MV-4-11 (cell line): ENCODE measurements at regions not wholly inside any gene's neighbourhood (a gene's known extent, or its start where the extent isn't known, plus 50 kb on each side); places are given as distances from the start of the nearest gene placed in this dataset.

Source experiments
- DNase-seq: peaks from one replicate; lab custom pipeline; 2025; lab: John Stamatoyannopoulos, UW

DNA sequence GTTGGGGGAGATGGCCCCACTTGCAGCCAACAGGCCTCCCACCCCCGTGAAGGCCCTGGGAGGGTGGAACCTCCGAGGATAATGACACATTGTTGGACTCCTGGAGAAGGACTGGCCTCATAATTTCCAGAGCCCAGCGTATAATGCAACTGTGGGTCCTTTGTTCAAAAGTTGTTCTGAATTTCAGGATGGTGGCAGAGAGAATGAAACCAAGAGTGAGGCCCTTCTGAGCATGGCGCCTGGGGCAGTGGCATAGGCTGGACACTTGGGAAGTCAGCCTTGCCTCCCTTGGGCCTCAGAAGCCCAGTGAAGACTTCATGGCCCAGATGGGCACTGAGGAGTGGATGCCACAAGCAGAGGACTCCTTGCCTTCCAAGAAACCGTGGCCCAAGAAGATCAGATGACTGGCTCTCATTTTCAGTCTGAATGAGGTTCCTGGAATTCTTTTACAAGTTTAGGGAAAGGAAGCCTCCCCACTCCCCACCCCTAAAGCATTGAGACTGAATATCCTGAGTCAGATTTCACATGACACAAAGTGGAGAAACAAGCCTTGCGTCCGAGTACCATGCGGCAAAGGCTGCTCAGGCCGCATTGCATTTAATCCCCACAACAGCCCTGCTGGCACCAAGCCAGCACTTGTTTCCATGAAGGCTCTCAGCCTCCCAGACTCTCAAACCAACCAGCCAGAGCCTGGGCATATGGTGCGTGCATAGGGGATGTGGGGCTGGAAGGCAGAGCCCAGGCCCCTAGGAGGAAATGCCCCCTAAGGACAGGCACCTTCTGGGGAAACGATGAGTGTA is 96.7 kb upstream of the SMIM23 start:
- DNase-seq, result no peak

- DNase-seq, result no peak
Measured at GRCh38 chr5:171689853-171690417, 95.7 kb upstream of the SMIM23 start.

GRCh38 chr5:171692107-171692506 is 93.5 kb upstream of the SMIM23 start:
- no peak for DNase-seq

- DNase-seq, result no peak
Measured at GRCh38 chr5:171692936-171693335, 92.7 kb upstream of the SMIM23 start.

DNA sequence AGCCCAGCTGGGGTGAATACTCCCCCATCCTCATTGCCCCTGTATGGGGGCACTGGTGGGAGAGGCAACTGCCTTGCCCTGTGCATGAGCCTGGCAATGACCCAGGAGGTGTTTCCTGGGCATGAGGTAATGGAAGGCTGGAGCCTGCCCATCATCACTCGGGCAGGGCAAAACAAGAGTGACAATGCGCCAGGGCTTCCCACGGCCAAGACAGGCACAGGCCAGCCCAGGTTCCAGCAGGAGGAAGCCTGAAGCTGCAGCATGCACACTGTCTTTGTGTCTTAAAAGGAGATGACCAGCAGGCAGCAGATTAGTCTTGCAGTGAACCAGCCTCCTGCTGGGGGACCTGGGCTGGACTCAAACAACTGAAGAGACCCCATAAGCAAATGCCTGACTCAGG is 92.2 kb upstream of the SMIM23 start:
- DNase-seq, result no peak

DNA sequence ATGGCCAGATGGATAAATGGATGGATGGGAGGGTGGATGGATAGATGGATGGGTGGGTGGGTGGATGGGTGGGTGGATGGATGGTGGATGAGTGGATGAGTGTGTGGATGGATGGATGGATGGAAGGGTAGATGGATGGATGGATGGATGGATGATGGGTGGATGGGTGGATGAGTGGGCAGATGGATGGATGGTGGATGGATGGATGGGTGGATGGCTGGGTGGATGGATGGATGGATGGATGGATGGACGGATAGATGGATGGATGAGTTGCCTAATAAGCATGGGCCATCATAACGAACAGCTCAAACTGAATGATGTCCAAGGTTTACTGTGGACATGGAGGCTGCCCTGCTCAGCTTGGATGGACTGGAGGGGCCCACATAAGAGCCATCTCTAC is 89.8 kb upstream of the SMIM23 start:
- DNase-seq, result no peak

DNA sequence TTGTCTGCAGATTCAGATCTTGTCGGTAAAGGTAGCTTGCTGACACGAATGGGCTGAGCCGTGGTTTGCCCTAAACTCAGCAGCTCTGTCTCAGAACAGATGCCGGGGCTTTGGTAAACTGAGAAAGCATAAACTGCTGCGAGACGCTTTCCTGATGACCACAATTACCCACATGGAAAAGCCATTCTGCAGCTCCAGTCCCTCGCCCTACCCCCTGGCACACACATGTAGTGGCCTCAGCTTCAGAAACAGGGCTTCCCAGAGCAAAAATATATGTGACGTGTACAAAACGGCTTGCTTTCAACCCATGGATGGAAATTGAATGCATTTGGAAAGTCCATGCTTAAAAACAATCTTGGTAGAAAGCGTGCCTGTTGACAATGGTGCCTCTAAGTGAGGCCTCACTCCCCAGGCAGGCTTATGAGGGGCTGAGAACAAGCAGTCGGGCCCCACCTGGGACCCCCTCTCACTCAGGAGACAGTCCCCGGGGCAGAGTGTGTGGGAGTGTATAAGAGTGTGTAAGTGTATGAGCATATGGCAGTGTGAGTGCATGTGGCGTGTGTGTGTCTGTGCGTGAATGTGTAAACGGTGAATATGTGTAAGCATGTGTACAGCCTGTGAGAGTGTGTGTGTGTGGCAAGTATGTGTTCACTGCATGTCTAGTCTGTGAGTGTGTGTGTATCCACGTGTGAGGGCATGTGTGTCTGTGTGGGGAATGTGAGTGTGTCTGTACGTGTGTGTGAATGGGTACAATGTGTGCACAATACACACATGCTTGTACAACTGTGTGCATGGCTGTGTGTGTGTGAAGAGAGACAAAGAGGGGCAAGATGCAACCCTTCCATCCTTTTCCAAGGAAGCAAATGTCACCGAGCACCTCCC is 88.2 kb upstream of the SMIM23 start:
- DNase-seq, result no peak

DNA sequence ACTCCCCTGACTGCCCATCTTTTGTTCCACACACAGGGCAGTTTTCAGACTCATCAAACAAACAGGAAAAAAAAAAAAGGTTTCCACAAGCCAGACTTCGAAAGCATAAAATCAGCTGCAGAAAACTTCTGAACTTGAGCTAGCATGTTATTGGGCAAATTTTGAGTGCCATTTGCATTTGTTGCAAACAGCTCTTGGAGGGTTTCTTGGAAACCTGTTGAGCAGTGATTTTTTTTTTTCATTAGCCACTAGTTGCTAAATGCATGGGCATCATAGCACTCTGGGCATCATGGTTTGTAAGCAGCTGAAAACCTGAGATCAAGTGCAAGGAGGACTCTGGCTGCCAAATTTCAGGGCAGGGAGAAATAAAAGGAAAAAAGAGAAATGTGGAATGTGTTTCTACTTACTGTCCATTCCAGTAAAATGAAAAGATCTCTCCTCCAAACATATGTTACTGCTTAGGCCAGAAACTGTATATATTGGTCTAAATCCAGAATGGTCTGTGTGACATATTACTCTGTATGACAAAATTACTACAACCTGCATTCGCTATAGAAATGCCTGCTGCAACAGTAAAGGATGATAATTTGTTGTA is 85.2 kb upstream of the SMIM23 start:
- no peak for DNase-seq

GRCh38 chr5:171701100-171701541 is 84.5 kb upstream of the SMIM23 start:
- no peak for DNase-seq

DNA sequence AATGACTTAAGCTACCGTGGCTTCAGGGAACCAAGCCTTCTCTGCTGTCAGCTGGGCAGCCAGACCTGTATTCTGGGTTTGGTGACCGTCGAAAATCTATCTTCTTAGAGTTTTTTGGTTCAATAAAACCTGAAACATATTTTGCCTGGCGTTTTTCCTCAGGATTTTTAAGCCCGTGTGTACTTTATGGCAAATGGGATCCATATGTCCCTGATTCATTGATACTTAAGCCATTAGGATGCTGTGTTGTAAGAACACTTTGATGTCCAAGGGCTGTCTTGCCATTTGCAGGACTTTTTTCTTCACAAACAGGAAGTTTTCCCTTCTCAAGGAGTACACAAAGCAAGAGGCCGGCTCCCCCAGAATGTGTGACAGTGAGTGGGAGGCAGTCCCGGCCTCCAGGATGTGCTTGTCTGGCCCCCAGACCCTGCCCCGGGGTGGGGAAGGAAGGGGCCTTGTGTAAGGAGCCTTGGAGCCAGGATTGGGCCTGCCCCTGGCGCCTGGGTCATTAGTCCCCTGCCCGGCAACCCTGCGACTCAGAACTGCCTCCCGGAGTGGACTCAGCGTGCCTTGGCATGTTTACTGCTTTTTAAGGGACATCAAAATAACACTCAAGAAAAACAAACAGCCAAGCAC is 83.4 kb upstream of the SMIM23 start:
- DNase-seq, result no peak

DNA sequence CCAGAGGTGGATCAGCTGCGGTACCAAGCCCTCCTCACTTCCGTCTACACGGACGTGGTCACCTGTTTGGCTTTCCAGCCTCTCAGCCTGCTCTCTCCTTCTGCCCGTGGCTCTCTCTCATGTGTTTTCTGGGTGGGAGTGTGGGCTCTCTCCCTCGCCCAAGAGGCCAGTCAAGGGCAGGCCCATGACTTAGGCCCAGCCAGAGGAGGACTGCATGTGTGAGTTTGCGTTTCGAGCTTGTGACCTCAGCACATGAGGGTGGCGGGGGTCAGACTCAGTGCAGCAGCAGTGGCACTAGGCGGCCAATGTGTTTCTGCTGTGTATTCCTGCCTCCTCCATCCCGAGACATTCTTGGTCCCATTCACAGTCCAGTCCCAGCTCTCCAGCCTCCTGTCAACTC is 82.5 kb upstream of the SMIM23 start:
- DNase-seq, result no peak

- no peak for DNase-seq
Measured at GRCh38 chr5:171705036-171705435, 80.6 kb upstream of the SMIM23 start.

DNA sequence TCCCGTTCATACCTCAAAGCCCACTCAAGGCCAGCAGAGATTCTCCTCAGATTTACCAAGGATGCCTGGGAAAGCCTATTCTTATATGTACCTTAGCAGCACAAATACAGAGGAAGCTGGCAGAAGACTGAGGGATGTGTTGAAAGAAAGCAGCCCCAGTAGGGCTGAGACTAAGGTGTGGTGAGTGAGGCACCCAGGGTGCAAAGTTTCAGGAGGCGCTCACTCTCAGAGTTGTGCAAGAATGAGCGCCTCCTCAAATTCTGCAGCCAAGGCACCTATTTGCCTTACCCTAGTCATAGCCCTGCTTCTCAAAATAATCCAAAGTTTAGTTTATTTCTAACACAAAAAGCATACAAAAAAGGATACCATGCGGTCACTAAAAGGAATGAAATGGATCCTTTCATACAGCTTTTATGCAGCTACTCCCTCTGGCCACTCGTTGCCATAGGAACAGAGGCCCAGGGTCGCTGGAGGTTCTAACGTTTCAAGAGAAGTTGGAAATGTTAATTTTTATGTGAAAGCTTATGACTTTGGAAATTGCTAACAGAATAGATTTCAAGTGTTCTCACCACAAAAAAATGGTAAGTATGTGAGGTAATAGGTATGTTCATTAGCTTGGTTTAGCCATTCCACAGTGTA is 79.7 kb upstream of the SMIM23 start:
- DNase-seq, result no peak

- peak; percentile 49 for DNase-seq
Measured at GRCh38 chr5:171706736-171707441, 78.7 kb upstream of the SMIM23 start.

GRCh38 chr5:171707442-171707792 is 78.2 kb upstream of the SMIM23 start:
- peak; percentile 49 for DNase-seq

GRCh38 chr5:171709930-171710329 is 75.7 kb upstream of the SMIM23 start:
- DNase-seq, result no peak

DNA sequence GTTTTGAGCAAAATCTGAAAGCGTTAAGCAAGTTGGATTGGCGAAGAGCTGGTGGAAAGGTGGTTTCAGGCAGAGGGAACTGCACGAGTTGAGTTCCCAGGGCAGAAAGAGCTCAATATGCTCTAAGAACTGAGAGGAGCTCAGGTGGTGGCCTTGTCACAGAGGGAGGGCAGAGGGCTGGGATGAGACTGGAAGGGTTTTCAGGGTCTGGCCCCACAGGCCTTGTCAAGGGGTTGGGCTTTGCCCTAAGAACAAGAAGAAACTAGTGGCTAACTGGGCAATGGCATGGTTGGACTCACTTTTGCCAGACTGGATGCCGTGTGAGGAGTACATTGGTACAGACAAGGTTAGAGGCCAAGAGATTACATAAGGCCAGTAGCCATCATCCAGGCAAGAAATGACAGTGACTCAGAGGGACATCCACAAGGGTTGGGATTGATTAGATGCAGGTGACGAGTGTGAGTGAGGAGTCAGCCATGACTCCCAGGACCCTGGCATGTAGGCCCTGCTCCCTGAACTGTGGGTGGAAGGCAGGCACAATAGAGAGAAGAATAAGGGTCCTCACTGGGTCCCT is 75.1 kb upstream of the SMIM23 start:
- no peak for DNase-seq

GRCh38 chr5:171711571-171711970 is 74.0 kb upstream of the SMIM23 start:
- DNase-seq, result no peak

DNA sequence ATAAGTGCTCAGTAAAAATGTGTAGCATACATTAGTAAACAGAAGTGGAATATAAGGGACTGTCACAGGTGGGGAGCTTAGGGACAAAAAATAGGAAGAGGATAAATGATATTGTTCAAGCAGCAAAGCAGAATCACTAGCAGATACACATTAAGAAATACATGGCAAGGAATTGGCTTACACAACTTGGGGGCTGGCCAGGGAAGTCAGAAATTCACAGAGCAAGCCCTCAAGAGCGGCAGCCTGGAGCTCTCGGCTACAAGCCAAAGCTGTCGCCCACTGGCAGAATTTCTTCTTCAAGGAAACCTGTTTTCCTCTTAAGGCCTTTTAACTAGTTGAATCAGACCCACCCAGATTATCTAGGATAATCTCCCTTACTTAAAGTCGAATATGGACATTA is 73.0 kb upstream of the SMIM23 start:
- no peak for DNase-seq

GRCh38 chr5:171713152-171713551 is 72.5 kb upstream of the SMIM23 start:
- DNase-seq, result no peak

DNA sequence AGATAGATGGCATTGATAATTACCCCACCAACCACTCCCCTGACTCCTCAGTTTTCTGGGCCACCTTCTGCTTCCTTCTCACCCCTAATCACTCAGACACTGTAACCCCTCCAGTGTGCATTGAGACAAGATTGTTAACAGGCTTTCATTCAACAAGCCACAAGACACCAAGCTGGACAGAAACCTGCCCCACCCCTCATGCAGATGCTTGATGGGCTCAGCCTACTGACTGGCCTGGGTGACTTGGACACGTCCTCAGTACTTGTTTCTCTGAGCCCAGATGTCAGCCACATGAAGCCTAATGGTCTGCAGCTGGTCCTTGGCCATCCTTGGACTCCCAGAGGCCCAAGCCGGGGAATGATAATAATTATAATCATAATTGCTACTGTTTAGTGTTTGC is 71.4 kb upstream of the SMIM23 start:
- no peak for DNase-seq
